ENCODE measurements at regions not wholly inside any gene's neighbourhood (a gene's known extent, or its start where the extent isn't known, plus 50 kb on each side); places are given as distances from the start of the nearest gene placed in this dataset.

GRCh38 chr2:165007161-165007744 is 51.9 kb upstream of the SLC38A11 start:
- H3K27ac Mint-ChIP-seq = no peak overlapping the region
- Histone ChIP-seq H3K9me3 (no peaks in the 10 kb centered on the region), H3K27me3 (replicated peaks in 1 of 2; ENCODE audit: control insufficient read depth in 2 of 2, extremely low read depth in 1 of 2, insufficient read depth in 2 of 2, low read length in 1 of 2) (no peaks in the 10 kb centered on the region), H3K4me1 (ENCODE audit: control insufficient read depth in 1 of 2, extremely low read depth in 1 of 2, insufficient read depth in 2 of 2, low read length in 2 of 2) (no peaks in the 10 kb centered on the region), H3K36me3 (ENCODE audit: control insufficient read depth in 2 of 2, extremely low read depth in 1 of 2, insufficient read depth in 1 of 2, low read length in 1 of 2) (no peaks in the 10 kb centered on the region), H3K4me3 (ENCODE audit: control insufficient read depth in 1 of 2, extremely low read depth in 1 of 2, low read length in 1 of 2) (no peak overlapping the region), H3K27ac (ENCODE audit: low read length) (no peak overlapping the region)
- no peak overlapping the region for H3K4me3 Mint-ChIP-seq
- no peaks in the 10 kb centered on the region for H3K4me1 Mint-ChIP-seq
- no CpG with 5 or more reads among the region's 1 CpG for WGBS (ENCODE audit: insufficient coverage)
- no peak for DNase-seq
- no peak for ATAC-seq (replicated peaks in 1 of 4)
- H3K27me3 Mint-ChIP-seq = peaks cover 10 to 14% of the 10 kb centered on the region in 2 donors
- ChIA-PET POLR2A (no interaction called here), CTCF (interaction anchor here in 1 of 2 donors (0.5 to 0.9 kb wide), 2 partner anchors 9 to 287 kb away, joined by 3 to 4 read pairs; no protein-coding TSS in a partner anchor)
- H3K9me3 Mint-ChIP-seq = no peaks in the 10 kb centered on the region
- H3K36me3 Mint-ChIP-seq = no peaks in the 10 kb centered on the region
